ENCODE measurements at regions not wholly inside any gene's neighbourhood (a gene's known extent, or its start where the extent isn't known, plus 50 kb on each side); places are given as distances from the start of the nearest gene placed in this dataset.
"Not testable (repeated sequence)": the region's sequence is repeated elsewhere in the genome, so short reads cannot be mapped to it uniquely, and the experiment has no call there.

DNA sequence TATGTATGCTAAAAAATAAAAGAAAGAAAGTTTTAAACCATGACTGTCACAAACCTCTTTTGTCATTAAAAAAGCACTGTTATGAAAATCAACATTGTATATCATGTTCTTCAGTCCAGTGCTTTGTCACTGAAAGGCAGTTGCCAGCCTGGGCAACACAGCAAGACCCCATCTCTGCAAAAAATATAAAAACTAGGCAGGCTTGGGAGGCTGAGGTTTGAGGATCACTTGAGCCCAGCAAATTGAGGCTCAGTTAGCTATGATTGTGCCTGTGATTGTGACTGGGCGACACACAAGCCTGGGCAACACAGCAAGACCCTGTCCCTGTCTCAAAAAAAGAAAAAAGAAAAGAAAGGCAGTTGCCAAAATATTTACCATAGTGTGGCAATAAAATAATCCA lies 102.7 kb upstream of the NAP1L1 start:
- in situ Hi-C loops (cut with HindIII; ENCODE audit: low sequenced_read_pairs) = no loop called here

DNA sequence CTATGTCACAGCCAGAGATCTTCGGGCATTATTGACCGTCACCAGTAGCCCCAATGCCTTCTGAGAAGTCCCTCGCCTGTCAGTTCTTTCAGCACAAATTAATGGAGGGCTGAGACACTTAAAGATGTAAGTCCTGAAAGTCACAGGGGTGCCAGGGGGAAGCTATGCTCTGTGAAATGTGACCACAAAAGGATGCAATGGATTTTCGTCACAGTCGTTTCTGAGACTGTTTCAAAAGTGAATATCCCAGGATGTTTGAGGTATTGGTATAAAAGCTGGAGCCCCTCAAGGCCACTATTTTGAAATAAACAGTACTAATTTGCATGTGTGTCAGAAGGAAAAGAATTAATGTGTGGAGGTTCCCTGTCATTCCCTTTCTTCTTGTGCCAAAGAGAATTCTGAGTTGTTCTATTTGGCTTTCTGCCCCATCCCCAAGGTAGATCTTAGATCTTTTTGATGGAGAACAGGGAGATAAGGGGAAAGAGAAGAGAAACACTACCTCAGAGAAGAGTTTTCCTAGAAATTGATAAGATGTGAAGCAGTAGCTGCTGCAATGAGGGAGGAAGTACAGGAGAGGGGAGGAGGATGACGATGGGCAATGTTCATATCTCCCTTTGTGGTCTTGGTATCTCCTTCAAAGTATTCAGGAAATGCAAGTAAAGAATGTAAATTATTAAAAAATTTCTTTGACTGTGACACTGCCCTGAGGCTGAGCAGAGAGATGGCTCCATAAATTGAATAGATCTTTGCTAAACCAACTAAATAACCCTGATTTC lies 101.8 kb upstream of the NAP1L1 start:
- in situ Hi-C loops (cut with HindIII; ENCODE audit: low sequenced_read_pairs) = no loop called here

DNA sequence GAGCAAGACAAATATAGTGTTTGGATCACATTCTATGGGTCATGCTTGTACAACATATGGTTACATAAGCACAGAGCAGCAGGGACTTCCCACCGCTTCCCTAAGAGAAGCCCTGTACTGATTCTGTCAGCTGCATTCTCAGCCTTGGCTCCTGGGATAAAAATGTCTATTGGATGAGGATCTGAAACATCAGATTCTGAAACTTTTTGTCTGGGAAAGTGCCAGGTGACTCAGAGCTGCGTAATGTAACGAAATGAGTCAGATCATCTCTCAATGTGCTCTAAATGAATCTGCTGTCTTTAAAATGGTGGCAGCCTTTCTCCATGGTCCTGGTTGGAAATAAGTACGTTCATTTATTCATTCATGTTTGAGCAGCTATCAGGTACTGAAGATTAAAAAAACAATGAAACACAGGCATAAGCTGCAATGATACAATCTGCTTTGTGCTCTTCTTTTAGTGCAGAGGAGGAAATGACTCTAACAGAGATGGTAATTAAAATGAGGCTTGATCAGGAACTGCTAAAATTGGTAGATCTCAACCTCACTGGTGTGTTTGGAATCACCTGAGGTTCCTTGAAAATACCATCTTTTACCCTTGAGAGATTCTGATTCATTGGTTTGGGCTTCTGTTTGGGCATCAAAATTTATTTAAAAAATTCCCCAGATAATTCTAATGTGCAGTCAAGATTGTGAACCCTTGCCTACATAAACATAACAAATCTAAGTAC lies 99.1 kb upstream of the NAP1L1 start:
- in situ Hi-C loops (cut with HindIII; ENCODE audit: low sequenced_read_pairs) = loop anchor here (5.0 kb wide), 1 partner anchor 94 kb away; no protein-coding TSS in a partner anchor

DNA sequence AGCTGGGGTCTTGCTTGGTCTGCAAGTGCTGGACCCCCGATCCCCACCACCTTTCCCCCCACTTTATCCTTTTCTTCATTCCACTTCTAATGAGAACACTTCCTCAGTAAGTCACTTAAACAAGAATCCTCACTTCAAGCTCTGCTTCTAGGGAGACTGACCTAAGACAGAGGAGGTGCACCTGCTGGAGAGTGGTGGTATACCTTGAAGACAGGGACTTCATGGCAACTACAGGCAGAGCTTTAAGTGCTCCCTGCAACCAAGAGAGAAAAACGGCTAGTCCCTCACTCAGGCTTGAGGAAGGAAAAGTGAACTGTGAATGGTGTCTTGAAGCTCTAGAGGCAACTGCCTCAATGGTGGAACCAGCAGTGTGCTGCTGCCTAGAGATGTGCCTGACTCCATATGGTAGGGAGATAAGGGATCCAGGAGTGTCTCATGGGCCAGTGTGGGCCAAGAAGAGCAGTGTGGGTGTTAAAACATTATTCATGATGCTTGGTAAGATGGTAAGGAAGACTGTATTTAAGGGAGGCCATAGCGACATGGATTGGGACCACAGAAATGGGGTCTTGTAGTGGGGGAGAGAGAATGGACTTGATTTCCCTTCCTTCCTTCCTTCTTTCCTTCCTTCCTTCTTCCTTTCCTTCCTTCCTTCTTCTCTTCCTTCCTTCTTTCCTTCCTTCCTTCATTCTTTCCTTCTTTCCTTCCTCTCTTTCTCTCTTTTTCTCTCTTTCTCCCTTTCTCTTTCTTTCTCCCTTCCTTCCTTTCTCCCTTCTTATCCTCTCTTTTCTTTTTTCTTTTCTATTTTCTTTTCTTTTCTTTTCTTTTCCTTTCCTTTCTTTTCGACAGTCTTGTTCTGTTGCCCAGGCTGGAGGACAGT lies 96.2 kb upstream of the NAP1L1 start:
- in situ Hi-C loops (cut with HindIII; ENCODE audit: low sequenced_read_pairs) = loop anchor here (5.0 kb wide), 1 partner anchor 97 kb away; no protein-coding TSS in a partner anchor

DNA sequence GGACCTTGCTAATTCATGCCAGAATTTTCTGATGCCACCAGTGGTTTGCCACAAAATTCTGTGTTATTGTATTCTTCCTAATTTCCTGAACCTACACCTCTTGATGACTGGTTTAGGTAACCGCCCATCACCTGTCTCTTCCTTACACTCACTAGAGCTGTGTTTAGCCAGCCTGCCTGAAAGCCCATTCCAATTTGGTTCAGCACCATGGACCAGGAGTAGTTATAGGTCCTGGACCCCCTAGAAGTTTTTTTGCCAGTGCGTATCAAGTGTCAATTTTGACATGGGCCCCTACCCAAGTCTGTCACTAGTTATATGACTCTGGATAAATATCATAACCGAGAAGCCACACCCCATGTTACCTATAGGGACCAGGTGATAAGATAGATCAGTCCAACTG lies 94.0 kb upstream of the NAP1L1 start:
- in situ Hi-C loops (cut with HindIII; ENCODE audit: low sequenced_read_pairs) = no loop called here

DNA sequence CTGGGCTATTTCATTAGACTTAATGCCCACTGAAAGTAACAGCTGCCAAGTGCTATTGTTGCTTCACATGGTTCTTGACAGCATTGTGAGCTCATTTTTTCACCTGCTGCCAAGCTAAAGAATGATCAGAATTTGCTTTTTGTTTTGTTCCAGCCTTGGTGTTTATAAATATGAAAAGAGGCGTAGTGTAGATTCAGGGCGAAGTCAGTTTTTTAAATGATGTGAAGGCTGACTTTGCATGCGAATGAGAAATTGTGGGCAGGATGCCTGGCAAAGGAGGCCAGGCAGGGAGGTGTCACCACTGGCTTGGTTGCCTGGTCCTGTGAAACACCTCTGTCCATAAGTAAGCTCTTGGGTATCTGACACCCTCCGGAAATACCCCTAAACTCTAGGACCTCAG lies 93.3 kb upstream of the NAP1L1 start:
- in situ Hi-C loops (cut with HindIII; ENCODE audit: low sequenced_read_pairs) = no loop called here

DNA sequence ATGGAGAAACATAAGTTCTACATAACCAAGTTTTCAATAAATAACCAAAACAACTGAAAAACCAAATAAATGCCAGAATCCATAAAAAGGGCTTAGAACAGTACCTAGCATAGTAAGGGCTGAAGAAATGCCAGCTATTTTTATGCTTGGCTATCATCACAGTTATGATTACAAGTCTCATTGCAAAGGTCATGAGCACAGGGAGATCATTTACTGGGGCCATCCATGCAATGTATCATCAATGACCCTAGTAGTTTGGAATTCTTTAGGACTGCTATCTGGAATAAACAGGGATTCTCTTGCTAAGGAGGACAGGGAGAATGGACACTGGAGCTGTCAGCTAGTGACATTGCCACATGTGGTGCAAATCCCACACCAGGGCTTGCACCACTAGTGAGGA lies 92.5 kb upstream of the NAP1L1 start:
- in situ Hi-C loops (cut with HindIII; ENCODE audit: low sequenced_read_pairs) = no loop called here

DNA sequence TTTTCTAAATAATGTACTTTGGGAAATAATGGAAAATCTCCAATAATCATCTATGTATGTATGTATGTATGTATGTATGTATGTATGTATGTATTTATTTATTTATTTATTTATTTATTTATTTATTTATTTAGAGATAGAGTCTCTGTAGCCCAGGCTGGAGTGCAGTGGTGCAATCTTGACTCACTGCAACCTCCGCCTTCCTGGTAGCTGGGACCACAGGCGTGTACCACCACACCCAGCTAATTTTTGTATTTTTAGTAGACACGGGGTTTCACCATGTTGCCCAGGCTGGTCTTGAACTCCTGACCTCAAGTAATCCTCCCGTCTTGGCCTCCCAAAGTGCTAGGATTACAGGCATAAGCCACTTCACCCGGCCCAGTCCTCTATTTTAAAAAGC lies 91.5 kb upstream of the NAP1L1 start:
- in situ Hi-C loops (cut with HindIII; ENCODE audit: low sequenced_read_pairs) = not testable (repeated sequence)

DNA sequence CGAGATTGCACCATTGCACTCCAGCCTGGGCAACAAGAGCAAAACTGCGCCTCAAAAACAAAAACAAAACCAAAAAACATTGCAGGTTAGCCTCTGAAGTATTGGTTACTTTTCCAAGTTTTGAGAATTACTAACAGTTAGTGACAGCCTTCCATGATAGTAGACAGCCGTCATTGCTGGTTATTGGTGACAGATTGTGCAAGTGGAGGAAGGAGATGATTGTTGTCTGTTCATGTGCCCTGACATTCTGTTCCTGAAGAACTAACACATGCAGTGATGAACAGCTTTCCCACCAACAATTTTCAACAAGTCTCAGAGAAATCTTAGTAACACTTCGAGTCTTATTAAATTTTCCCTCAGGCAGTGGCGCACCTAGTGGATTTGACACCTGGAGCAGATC lies 89.3 kb upstream of the NAP1L1 start:
- in situ Hi-C loops (cut with HindIII; ENCODE audit: low sequenced_read_pairs) = no loop called here

DNA sequence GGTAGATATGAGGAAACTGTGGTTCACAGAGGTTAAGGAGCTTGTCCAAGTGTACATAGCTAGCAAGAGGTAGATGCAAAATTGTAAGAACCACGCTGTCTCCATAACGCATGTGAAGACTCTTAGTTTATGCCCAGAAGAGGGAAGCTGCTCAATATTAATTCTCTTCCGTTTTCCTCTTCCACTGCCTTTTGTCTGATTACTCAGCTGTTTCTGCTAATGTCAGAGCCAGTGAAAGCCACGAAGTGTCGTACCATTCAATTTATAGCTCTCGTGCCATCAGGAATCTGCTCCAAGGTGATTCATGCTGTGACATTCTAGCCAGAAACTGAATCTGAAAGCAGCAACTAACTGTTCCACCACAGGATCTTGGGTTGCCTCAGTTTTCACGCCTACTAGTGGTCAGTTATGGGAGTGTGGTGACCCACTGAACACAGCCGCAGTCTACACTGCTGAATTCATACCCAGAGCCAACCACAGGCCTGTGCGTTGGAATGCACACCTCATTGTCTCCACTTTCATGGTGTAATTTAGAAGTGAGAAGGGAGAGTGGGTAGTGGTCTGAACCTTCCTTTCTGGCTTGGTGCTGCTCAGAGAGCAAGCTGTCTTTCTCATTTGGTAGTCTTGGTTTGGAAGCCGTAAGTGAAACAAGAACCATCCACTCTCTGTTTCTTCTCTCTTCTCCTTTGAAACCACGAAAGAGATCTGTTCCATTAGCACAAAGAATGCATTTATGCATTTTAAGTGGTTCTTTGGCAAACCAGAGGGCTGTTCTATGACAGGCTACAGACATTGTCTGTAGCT lies 74.2 kb upstream of the NAP1L1 start:
- in situ Hi-C loops (cut with HindIII; ENCODE audit: low sequenced_read_pairs) = no loop called here

DNA sequence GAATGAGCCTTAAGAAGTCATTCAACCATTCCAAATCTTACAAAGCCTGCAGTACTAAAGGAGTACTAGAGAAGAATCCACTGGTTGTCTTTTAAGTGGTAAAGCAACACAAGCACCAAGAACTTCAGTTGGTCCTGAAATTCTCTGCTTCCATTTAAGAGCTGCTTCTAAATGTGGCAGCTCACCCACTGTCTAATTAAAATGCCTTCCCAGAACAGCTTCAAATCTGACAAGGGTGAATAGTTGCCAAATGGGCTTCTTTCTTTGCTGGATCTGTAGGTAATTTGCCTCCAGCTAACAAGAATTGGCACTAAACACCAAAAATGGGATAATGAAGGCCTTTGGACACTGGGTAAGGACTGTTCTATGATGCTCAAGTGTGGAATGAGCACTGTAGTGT lies 72.2 kb upstream of the NAP1L1 start:
- in situ Hi-C loops (cut with HindIII; ENCODE audit: low sequenced_read_pairs) = no loop called here

DNA sequence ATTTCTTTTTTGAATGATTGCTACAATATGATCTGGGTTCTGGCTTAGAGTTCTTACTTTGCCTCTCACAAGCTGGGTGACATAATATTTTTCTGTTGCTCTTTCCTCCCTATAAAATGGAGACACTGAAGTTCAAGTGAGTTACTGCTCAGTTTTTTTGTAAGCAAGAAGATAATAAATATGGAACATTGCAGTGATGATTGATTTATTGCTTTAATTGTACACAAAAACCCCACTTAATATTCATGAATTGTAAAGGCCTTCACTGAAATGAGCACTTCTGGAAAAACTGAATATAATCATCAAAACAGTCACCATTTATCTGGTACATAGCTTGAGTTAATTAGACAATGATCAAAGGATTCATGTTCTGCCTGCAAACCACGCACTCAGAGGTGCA lies 71.8 kb upstream of the NAP1L1 start:
- in situ Hi-C loops (cut with HindIII; ENCODE audit: low sequenced_read_pairs) = no loop called here

DNA sequence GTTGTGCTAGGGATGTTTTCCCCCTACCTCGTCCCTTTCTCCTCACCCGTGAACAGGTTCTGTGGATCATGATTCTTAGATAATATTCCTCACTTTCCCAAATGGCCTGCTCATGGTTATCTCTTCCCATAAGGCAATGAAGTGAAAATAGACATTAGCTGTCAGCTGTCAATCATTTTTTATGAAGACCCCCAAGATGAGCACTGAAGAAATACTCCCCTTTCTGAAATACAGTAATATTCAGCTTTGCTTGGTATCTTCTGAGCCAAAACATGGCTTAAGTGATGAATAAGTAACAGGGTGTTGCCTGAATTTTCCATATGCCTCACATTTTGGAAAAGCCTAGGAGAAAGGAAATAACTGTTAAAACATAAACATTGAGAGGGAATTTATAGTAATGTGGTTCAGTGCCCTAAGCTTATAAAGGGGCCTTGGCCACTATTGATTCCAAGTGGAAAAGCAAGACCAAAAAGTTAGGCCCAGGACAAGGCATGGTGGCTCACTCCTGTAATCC lies 70.7 kb upstream of the NAP1L1 start:
- in situ Hi-C loops (cut with HindIII; ENCODE audit: low sequenced_read_pairs) = no loop called here

DNA sequence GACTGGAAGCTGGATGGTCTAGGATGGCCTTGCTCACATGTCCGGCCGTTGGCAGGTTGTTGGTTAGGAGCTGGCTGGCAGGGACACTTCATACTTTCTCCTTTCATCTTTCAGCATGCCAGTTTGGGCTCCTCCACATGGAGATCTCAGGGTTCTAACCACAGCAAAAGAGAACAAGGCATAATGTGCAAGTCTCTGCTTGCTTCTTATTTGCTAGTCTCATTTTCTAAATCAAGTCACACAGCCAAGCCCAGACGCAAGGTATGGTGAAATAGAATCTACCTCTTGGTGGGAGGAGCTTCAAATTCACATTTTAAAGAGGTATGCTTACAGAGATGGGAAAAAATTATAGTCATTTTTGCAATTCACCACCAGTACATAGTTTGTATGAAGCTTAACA lies 69.1 kb upstream of the NAP1L1 start:
- in situ Hi-C loops (cut with HindIII; ENCODE audit: low sequenced_read_pairs) = no loop called here

DNA sequence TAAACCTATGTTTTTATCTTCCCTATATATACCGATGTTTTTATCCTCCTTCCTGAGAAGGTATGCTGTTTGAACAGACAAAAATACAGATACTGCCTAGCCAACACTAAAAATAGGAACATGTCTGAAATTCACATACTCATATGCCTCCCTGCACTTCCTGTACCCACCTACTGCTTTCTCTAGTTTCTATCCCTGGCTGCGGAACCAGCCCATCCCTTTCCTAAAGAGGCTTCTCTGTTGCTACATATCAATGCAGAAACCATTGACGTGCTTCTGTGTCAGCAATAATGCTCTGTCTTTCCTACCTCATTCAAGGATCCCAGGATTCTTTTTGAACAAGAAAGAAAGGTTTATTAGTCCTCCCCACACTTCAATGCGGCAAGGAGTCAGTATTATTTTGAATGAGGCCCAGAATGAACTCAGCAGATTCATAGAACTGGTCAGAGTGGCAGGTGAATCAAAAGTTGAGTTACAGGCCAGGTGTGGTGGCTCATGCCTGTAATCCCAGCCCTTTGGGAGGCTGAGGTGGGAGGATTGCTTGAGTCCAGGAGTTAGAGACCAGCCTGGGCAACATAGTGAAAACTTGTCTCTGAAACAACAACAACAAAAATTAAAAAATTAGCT lies 67.8 kb upstream of the NAP1L1 start:
- in situ Hi-C loops (cut with HindIII; ENCODE audit: low sequenced_read_pairs) = no loop called here

DNA sequence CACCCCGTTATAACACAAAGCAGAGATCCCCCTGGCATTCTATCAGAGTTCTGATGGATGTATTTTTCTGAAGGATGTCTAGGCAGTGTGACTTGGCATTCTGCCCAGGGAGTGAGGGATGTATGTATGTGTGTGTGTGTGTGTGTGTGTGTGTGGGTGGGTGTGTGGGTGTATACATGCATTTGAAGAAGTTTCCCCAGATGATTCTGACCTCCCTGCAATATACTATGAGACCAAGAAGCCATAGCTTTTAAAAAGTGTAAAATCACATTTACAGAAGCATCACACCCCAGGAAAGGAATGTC lies 59.7 kb upstream of the NAP1L1 start:
- in situ Hi-C loops (cut with HindIII; ENCODE audit: low sequenced_read_pairs) = loop anchor here (10.0 kb wide), 1 partner anchor 61 kb away; no protein-coding TSS in a partner anchor

DNA sequence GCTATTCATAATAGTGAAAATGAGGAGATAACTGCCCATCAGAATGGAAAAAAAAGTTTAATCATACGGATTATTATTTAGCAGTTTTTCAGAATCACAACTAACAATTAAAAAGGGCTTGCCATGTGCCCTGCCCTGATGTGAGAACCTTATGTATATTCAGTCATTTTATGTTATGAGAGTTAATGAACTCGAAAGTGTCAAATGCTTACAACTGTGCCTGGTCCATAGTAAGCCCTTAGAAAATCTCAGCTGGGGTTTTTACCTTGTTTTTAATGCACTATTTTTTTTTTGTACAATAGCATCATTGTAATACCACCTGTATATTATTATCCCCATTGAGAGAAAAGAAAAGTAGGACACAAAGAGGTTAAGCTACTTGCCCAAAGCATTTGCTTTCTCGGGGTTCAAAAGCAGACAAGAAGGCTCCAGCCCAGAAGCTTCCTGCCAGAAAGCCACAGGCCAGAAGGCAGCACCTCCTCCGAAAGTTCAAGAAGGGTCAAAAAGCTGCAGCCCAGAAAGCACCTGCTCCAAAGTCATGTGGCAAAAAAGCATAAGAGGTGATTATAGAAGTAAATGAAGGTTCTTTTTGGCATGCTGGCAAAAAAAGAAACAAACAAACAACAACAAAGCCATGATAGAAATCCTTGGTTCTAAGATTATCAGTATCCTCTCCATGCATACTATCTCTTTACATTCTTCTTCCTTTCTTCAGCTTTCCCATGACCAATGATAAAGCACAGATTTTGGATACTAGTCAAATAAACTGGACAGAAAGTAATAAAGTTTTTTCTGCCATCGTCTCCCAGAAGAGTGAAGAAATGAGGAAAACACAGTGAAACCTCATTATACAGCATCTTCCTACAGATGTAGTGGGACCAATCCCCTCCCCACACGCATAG lies 59.1 kb upstream of the NAP1L1 start:
- in situ Hi-C loops (cut with HindIII; ENCODE audit: low sequenced_read_pairs) = loop anchor here (10.0 kb wide), 1 partner anchor 61 kb away; no protein-coding TSS in a partner anchor

DNA sequence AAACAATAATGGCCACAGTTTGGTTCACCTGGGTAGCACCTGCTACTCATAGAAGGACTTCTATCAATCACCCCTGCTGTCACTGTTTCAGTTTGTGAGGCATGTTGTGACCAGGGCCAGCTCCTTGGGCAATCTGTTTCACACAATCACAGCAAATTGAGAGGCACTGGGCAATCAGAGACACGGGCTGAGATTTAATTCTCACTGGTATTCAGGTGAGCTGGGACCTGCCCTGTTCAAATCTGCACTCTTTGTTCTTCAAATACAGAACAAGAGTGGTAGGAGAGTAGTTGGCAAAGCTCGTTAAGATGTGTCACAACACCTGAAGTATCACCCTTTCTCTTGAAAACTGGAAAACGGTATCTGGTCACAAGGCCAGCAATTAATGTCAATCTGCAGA lies 57.8 kb upstream of the NAP1L1 start:
- in situ Hi-C loops (cut with HindIII; ENCODE audit: low sequenced_read_pairs) = loop anchor here (10.0 kb wide), 1 partner anchor 62 kb away; no protein-coding TSS in a partner anchor

DNA sequence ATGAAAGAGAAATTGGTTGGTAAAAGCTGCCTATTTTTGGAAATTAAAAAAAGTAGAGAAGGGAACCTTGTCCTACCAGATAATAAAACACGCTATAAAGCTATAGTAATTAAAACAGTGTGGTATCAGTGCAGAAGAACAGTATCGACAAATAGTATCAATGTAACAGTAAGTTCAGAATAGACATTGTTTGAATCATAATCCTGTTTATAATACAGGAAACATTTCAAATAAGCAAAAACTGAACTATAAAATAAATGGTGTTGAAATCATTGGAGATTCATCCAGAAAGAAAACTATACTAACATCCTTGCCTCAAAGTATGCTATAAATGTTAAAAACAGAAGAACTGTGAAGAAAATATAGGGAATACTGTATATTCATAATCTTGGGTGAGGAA lies 54.2 kb upstream of the NAP1L1 start:
- in situ Hi-C loops (cut with HindIII; ENCODE audit: low sequenced_read_pairs) = no loop called here

Measured in endothelial cell of hepatic sinusoid (primary cell).